Ovary (tissue), 3 donors: ENCODE measurements at regions not wholly inside any gene's neighbourhood (a gene's known extent, or its start where the extent isn't known, plus 50 kb on each side); places are given as distances from the start of the nearest gene placed in this dataset.

Experiments
- EP300 ChIP-seq: sonication (generic); formaldehyde crosslinking; IDR thresholded peaks from one replicate; pipeline ENCODE4 v1.6.1; 2017; ENCODE audit warnings: antibody characterized with exemption
- POLR2A ChIP-seq: fragments of 450-650 bp; IDR thresholded peaks from one replicate; pipeline ENCODE4 v1.6.1; 2017; ENCODE audit warnings: antibody characterized with exemption, mild to moderate bottlenecking, moderate library complexity
- TF ChIP-seq, protein P1 (sequence below), 3 donors: fragments of 450-650 bp in 2 of 3; fragments of 200-600 bp in 1 of 3; IDR thresholded peaks; one replicate each; pipeline versions ENCODE4 v1.5.1 to v1.8.0; 2016 to 2022; ENCODE audit warnings: antibody characterized with exemption in 3 of 3, mild to moderate bottlenecking in 1 of 3
- donor health status: DM: no; HTN: no; CAD: no.

DNA sequence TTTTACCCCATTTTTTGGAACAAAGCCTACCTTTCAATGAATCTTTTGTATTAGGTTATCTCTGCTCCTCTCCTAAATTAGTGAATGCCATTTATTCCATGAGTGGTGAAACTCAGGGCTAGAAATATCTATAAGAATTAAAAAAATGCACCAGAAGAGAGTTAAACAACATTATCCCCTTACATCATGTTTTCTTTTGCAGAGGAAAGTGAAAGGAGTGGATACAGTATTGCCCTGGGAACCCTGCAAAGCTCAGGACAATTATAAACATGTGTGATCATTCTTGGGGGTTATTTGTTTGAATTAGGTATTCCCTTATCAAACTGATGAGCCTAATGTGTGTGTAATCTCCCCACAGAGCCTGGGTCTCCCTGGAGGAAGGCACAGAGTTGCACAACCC is 559.2 kb downstream of the RNF144A start:
- TF ChIP-seq, protein P1, sequence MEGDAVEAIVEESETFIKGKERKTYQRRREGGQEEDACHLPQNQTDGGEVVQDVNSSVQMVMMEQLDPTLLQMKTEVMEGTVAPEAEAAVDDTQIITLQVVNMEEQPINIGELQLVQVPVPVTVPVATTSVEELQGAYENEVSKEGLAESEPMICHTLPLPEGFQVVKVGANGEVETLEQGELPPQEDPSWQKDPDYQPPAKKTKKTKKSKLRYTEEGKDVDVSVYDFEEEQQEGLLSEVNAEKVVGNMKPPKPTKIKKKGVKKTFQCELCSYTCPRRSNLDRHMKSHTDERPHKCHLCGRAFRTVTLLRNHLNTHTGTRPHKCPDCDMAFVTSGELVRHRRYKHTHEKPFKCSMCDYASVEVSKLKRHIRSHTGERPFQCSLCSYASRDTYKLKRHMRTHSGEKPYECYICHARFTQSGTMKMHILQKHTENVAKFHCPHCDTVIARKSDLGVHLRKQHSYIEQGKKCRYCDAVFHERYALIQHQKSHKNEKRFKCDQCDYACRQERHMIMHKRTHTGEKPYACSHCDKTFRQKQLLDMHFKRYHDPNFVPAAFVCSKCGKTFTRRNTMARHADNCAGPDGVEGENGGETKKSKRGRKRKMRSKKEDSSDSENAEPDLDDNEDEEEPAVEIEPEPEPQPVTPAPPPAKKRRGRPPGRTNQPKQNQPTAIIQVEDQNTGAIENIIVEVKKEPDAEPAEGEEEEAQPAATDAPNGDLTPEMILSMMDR (IDR thresholded peaks at IDR 0.05): no peak
- TF ChIP-seq POLR2A (no peak), EP300 (no peak)
